Endodermal cell (in vitro differentiated cells): ENCODE measurements at regions not wholly inside any gene's neighbourhood (a gene's known extent, or its start where the extent isn't known, plus 50 kb on each side); places are given as distances from the start of the nearest gene placed in this dataset.

Experiments used
- DNase-seq: peaks from one replicate; pipeline ENCODE4 v3.0.0-alpha.2; 2017
- H3K27ac ChIP-seq: 2 replicates; pipeline ENCODE4 v1.5.1; 2013; ENCODE audit warnings: mild to moderate bottlenecking, low read depth, low read length, moderate library complexity
- H3K27me3 ChIP-seq: 2 replicates; pipeline ENCODE4 v1.6.1; 2013; ENCODE audit warnings: mild to moderate bottlenecking, low read length, moderate library complexity; ENCODE audit not compliant: insufficient read depth, control insufficient read depth, poor library complexity, severe bottlenecking
- H3K36me3 ChIP-seq: 2 replicates; pipeline ENCODE4 v1.7.0; 2013; ENCODE audit warnings: mild to moderate bottlenecking, low read length, moderate library complexity; ENCODE audit not compliant: control insufficient read depth, insufficient read depth
- H3K4me1 ChIP-seq: one replicate; pipeline ENCODE4 v1.7.0; 2013; ENCODE audit warnings: low read length; ENCODE audit not compliant: control insufficient read depth, insufficient read depth
- H3K4me3 ChIP-seq: 2 replicates; pipeline ENCODE4 v1.5.1; 2013; ENCODE audit warnings: mild to moderate bottlenecking, low read length, moderate library complexity
- H3K9ac ChIP-seq: 2 replicates; pipeline ENCODE4 v1.6.1; 2013; ENCODE audit warnings: mild to moderate bottlenecking, low read length, moderate library complexity; ENCODE audit not compliant: poor library complexity, severe bottlenecking; ENCODE audit errors: extremely low read depth
- H3K9me3 ChIP-seq: 2 replicates; pipeline ENCODE4 v1.6.1; 2013; ENCODE audit warnings: mild to moderate bottlenecking, low read length, moderate library complexity; ENCODE audit not compliant: control insufficient read depth
- H3K27ac Mint-ChIP-seq: 2 replicates; pipeline ENCODE4 v1.8.0; 2020; ENCODE audit warnings: mixed read lengths
- H3K27me3 Mint-ChIP-seq: 2 replicates; pipeline ENCODE4 v1.8.0; 2021; ENCODE audit warnings: mild to moderate bottlenecking, mixed read lengths; ENCODE audit not compliant: insufficient read depth
- H3K36me3 Mint-ChIP-seq: 2 replicates; pipeline ENCODE4 v1.8.0; 2020; ENCODE audit warnings: low read depth, mixed read lengths
- H3K4me1 Mint-ChIP-seq: 2 replicates; pipeline ENCODE4 v1.8.0; 2020; ENCODE audit warnings: mixed read lengths
- H3K4me3 Mint-ChIP-seq: 2 replicates; pipeline ENCODE4 v1.8.0; 2020; ENCODE audit warnings: mild to moderate bottlenecking, moderate library complexity, mixed read lengths
- H3K9me3 Mint-ChIP-seq: 2 replicates; pipeline ENCODE4 v1.8.0; 2020; ENCODE audit warnings: mild to moderate bottlenecking, mixed read lengths
- WGBS, 2 experiments: methylation state at CpG; one replicate each; pipeline versions ENCODE4 v1.1.5 to v1.1.7; 2013; ENCODE audit warnings: missing lambda C conversion rate in 2 of 2, mixed read lengths in 1 of 2; ENCODE audit not compliant: insufficient coverage in 1 of 2, insufficient read length in 1 of 2; 5-methylcytosine and 5-hydroxymethylcytosine counted together
- TF ChIP-seq, protein P1 (sequence below): fragments of 200-600 bp; sonication (generic); conservative IDR thresholded peaks from 2 replicates; pipeline ENCODE4 v1.5.0; 2021; ENCODE audit warnings: antibody characterized with exemption, mild to moderate bottlenecking

DNA sequence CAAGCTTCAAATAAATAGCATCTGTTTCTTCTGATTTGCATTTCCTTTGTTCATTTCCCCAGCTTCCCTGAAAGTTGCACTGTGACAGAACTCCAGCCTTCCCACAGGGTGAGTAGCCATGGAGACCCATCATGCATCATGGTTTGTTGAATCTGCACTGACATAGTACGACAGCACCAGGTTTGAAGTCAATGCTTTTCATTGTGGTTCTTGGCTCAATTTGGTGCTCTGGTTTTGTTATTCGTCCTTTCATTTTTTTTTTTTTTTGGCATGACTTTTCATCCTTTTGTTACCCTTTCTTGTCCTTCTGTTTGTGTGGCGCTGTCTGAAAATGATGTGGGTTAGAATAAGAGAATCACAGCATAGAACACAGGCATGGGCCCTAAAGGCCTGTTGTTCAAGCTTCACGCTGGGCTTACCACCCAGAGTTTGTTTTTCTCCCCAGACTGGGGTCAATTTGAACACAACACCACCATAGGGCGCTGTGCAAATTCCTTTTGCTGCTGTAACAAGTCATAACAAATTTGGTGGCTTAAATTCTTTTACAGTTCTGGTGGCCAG lies 206.2 kb upstream of the CDH10 start:
- H3K36me3 Mint-ChIP-seq: no peaks in the 10 kb centered on the region
- TF ChIP-seq, protein P1, sequence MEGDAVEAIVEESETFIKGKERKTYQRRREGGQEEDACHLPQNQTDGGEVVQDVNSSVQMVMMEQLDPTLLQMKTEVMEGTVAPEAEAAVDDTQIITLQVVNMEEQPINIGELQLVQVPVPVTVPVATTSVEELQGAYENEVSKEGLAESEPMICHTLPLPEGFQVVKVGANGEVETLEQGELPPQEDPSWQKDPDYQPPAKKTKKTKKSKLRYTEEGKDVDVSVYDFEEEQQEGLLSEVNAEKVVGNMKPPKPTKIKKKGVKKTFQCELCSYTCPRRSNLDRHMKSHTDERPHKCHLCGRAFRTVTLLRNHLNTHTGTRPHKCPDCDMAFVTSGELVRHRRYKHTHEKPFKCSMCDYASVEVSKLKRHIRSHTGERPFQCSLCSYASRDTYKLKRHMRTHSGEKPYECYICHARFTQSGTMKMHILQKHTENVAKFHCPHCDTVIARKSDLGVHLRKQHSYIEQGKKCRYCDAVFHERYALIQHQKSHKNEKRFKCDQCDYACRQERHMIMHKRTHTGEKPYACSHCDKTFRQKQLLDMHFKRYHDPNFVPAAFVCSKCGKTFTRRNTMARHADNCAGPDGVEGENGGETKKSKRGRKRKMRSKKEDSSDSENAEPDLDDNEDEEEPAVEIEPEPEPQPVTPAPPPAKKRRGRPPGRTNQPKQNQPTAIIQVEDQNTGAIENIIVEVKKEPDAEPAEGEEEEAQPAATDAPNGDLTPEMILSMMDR: no peak
- Histone ChIP-seq H3K27me3 (peaks cover 19% of the 10 kb centered on the region), H3K9ac (no peak overlapping the region), H3K27ac (no peak overlapping the region), H3K9me3 (no peaks in the 10 kb centered on the region), H3K4me3 (no peak overlapping the region), H3K36me3 (no peaks in the 10 kb centered on the region), H3K4me1 (no peaks in the 10 kb centered on the region)
- peaks cover 10% of the 10 kb centered on the region for H3K4me1 Mint-ChIP-seq
- peaks cover 7% of the 10 kb centered on the region for H3K27me3 Mint-ChIP-seq
- no peak overlapping the region for H3K4me3 Mint-ChIP-seq
- H3K27ac Mint-ChIP-seq: no peak overlapping the region
- WGBS, 2 experiments: 66 to 87% methylated on average over 2 to 5 of the region's 5 CpGs
- no peaks in the 10 kb centered on the region for H3K9me3 Mint-ChIP-seq
- DNase-seq: no peak

DNA sequence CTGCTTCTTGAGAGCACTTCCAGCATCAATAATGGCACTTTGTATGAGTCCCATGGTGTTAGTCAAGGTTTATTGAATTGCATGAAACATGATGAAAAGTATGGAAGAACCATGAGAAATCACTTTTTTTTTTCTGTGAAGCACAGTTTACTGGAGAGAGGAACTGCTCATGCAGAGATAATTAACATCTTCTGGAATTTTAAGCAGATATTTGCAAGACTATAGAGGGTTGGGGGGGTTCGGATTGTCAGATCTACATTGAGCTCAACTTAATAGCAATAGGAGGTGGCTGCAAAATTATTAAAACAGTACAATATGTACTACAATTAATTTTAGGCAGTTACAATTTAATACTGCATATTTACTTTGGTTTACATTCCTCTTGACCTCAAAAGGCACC lies 204.4 kb upstream of the CDH10 start:
- H3K27me3 Mint-ChIP-seq: peaks cover 7% of the 10 kb centered on the region
- no peak overlapping the region for H3K27ac Mint-ChIP-seq
- no peaks in the 10 kb centered on the region for H3K36me3 ChIP-seq
- WGBS, 2 experiments: 89% methylated on average over 1 of the region's 1 CpG; no CpG with 5 or more reads in 1 of the 2 experiments
- TF ChIP-seq, protein P1: no peak
- no peak overlapping the region for H3K4me3 ChIP-seq
- H3K4me3 Mint-ChIP-seq: no peak overlapping the region
- H3K9me3 Mint-ChIP-seq: no peaks in the 10 kb centered on the region
- no peaks in the 10 kb centered on the region for H3K36me3 Mint-ChIP-seq
- no peaks in the 10 kb centered on the region for H3K4me1 Mint-ChIP-seq
- no peak for DNase-seq
- no peaks in the 10 kb centered on the region for H3K9me3 ChIP-seq
- H3K27me3 ChIP-seq: peaks cover 10% of the 10 kb centered on the region
- H3K27ac ChIP-seq: no peak overlapping the region
- no peak overlapping the region for H3K9ac ChIP-seq
- H3K4me1 ChIP-seq: no peaks in the 10 kb centered on the region

DNA sequence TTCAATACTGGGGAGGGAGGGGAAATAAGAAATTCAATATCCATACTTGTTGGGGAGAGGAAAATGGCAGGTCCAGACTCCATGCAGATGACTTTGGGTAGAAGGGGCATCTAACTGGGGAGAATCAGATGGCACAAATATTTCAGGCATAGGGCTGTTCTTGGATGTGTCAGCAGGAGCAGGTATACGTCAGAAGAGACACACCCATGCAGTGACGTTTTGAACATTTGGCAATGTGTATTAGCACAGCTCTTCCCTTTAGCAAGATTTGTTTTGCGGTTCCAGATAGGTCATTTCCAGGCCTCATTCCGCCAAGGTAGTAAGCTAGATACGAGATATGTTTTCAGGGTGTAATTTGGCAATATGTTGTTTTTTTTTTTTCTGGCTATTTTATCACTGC lies 187.2 kb upstream of the CDH10 start:
- Mint-ChIP-seq H3K27me3 (no peaks in the 10 kb centered on the region), H3K4me1 (no peaks in the 10 kb centered on the region), H3K4me3 (no peak overlapping the region), H3K27ac (no peak overlapping the region), H3K9me3 (no peaks in the 10 kb centered on the region), H3K36me3 (no peaks in the 10 kb centered on the region)
- Histone ChIP-seq H3K4me3 (no peak overlapping the region), H3K9ac (no peak overlapping the region), H3K27me3 (no peaks in the 10 kb centered on the region), H3K4me1 (no peaks in the 10 kb centered on the region), H3K36me3 (no peaks in the 10 kb centered on the region), H3K27ac (no peak overlapping the region), H3K9me3 (no peaks in the 10 kb centered on the region)
- no peak for DNase-seq
- WGBS, 2 experiments: 89 to 94% methylated on average over 3 to 5 of the region's 5 CpGs
- TF ChIP-seq, protein P1: no peak
